GM10266 (cell line): ENCODE measurements at regions not wholly inside any gene's neighbourhood (a gene's known extent, or its start where the extent isn't known, plus 50 kb on each side); places are given as distances from the start of the nearest gene placed in this dataset.

ENCODE experiments used
- DNase-seq: peaks from one replicate; pipeline ENCODE4 v3.0.0; 2012; ENCODE audit errors: extremely low spot score
- CTCF ChIP-seq: IDR thresholded peaks from 2 replicates; pipeline ENCODE4 v1.5.1; 2012; ENCODE audit warnings: mild to moderate bottlenecking, low read depth; ENCODE audit not compliant: control insufficient read depth, insufficient read depth; ENCODE audit errors: missing control alignments

DNA sequence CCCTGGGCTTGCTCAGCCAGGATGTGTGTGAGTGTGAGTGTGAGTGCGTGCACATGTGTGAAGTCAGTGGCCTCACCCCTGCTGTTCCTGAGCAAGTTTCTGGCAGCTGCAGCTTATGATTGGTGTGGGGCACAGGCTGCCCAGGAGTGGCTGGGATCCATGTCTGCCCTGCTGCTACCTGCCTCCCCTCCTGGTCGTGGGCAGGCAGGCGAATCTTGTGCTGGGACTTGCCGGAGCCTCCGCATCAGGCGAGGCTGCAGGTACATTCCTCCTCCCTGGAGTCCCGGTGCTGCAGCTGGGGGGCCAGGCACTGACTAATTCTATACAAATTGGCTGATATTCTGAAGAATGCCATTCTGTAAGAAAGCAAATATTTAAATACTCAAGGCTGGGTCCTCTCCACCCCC is 85.6 kb upstream of the WNT4 start:
- DNase-seq, result no peak
- no peak for TF ChIP-seq CTCF

GRCh38 chr1:22229379-22229778 is 86.5 kb upstream of the WNT4 start:
- TF ChIP-seq CTCF, result no peak
- DNase-seq, result no peak

- DNase-seq, result no peak
- no peak for TF ChIP-seq CTCF
Observed at GRCh38 chr1:22231068-22231593, 88.2 kb upstream of the WNT4 start.

- DNase-seq, result no peak
- no peak for TF ChIP-seq CTCF
Observed at GRCh38 chr1:22231995-22232690, 89.2 kb upstream of the WNT4 start.

DNA sequence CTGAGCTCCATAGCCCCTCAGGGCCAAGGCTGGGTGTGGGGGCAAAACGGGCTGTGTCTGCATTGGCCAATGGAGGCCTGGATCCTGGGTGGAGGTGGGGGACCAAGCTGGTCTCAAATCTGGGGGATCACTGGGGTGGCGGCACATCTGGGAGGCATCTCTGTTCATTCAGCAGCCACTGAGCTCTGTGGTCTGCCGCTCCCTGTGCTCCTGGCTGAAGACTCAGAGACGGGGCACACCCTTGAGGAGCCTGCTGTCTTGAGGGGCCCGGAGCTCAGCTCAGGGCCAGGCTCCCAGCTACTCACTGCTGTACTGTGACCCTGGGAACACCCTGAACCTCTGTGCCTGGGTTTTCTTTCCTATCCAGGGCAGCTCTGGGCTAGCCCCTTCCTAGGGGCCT is 90.3 kb upstream of the WNT4 start:
- DNase-seq, result no peak
- no peak for TF ChIP-seq CTCF

GRCh38 chr1:22234476-22235030 is 91.7 kb upstream of the WNT4 start:
- no peak for TF ChIP-seq CTCF
- DNase-seq, result no peak

DNA sequence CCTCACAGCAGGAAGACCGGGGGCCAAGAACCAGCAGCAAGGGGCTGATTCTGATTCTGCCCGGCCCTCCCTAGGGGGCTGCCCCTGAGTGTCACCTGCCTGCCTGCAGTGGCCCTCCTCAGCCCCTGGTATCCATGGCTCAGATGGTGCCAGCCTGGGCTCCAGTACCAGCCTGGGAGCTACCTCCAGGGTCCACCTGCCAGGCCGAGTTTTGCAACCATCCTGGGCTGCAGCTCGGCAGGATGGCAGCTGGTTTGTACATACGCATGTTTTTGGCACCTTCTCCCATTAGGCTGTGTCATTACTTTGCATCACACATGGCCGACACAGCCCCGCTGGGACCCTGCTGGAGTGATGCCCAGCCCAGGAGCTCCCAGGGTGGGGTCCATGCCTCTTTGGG is 93.3 kb upstream of the WNT4 start:
- no peak for TF ChIP-seq CTCF
- no peak for DNase-seq
